ENCODE measurements at regions not wholly inside any gene's neighbourhood (a gene's known extent, or its start where the extent isn't known, plus 50 kb on each side); places are given as distances from the start of the nearest gene placed in this dataset.
A peak's percentile ranks its signal among the peaks of the same experiment; 100 is the strongest.

GRCh38 chr2:5482929-5483331, 209.3 kb upstream of the SOX11 start:
- peak; percentile 8 for DNase-seq (ENCODE audit: low spot score)

GRCh38 chr2:5484868-5485267, 207.3 kb upstream of the SOX11 start:
- DNase-seq (ENCODE audit: low spot score), result no peak

GRCh38 chr2:5491523-5491922, 200.7 kb upstream of the SOX11 start:
- no peak for DNase-seq (ENCODE audit: low spot score)

GRCh38 chr2:5493256-5493655, 198.9 kb upstream of the SOX11 start:
- no peak for DNase-seq (ENCODE audit: low spot score)

GRCh38 chr2:5494212-5494611, 198.0 kb upstream of the SOX11 start:
- no peak for DNase-seq (ENCODE audit: low spot score)

GRCh38 chr2:5495586-5495985, 196.6 kb upstream of the SOX11 start:
- no peak for DNase-seq (ENCODE audit: low spot score)

- no peak for DNase-seq (ENCODE audit: low spot score)
Observed at GRCh38 chr2:5497874-5498273, 194.3 kb upstream of the SOX11 start.

GRCh38 chr2:5501807-5502206, 190.4 kb upstream of the SOX11 start:
- no peak for DNase-seq (ENCODE audit: low spot score)

- no peak for DNase-seq (ENCODE audit: low spot score)
Observed at GRCh38 chr2:5502385-5502784, 189.8 kb upstream of the SOX11 start.

GRCh38 chr2:5504756-5505155, 187.4 kb upstream of the SOX11 start:
- DNase-seq (ENCODE audit: low spot score), result peak; percentile 6

- no peak for DNase-seq (ENCODE audit: low spot score)
Observed at GRCh38 chr2:5507367-5507766, 184.8 kb upstream of the SOX11 start.

- no peak for DNase-seq (ENCODE audit: low spot score)
Observed at GRCh38 chr2:5509362-5509761, 182.8 kb upstream of the SOX11 start.

GRCh38 chr2:5510082-5510481, 182.1 kb upstream of the SOX11 start:
- DNase-seq (ENCODE audit: low spot score), result no peak

GRCh38 chr2:5515693-5516092, 176.5 kb upstream of the SOX11 start:
- DNase-seq (ENCODE audit: low spot score), result no peak

- DNase-seq (ENCODE audit: low spot score), result no peak
Observed at GRCh38 chr2:5519286-5519685, 172.9 kb upstream of the SOX11 start.

- peak; percentile 54 for DNase-seq (ENCODE audit: low spot score)
Observed at GRCh38 chr2:5520463-5520972, 171.7 kb upstream of the SOX11 start.

GRCh38 chr2:5521461-5521860, 170.7 kb upstream of the SOX11 start:
- DNase-seq (ENCODE audit: low spot score), result no peak

GRCh38 chr2:5524551-5524950, 167.6 kb upstream of the SOX11 start:
- DNase-seq (ENCODE audit: low spot score), result no peak

GRCh38 chr2:5528706-5529105, 163.5 kb upstream of the SOX11 start:
- no peak for DNase-seq (ENCODE audit: low spot score)

- DNase-seq (ENCODE audit: low spot score), result no peak
Observed at GRCh38 chr2:5530011-5530696, 162.0 kb upstream of the SOX11 start.

GRCh38 chr2:5535301-5535700, 156.9 kb upstream of the SOX11 start:
- no peak for DNase-seq (ENCODE audit: low spot score)

GRCh38 chr2:5537180-5537688, 154.9 kb upstream of the SOX11 start:
- DNase-seq (ENCODE audit: low spot score), result no peak

GRCh38 chr2:5538313-5538712, 153.9 kb upstream of the SOX11 start:
- DNase-seq (ENCODE audit: low spot score), result no peak

- DNase-seq (ENCODE audit: low spot score), result no peak
Observed at GRCh38 chr2:5538772-5539171, 153.4 kb upstream of the SOX11 start.
